GM19025 (cell line): ENCODE measurements at regions not wholly inside any gene's neighbourhood (a gene's known extent, or its start where the extent isn't known, plus 50 kb on each side); places are given as distances from the start of the nearest gene placed in this dataset.
A peak's percentile ranks its signal among the peaks of the same experiment; 100 is the strongest.

Source experiments
- ATAC-seq: cut with Tn5 transposase; IDR thresholded peaks from one replicate; pipeline ENCODE4 v1.9.1; 2021; ENCODE audit warnings: mild to moderate bottlenecking, low read depth, moderate library complexity; ENCODE audit not compliant: unreplicated experiment

- no peak for ATAC-seq
These were observed 639.9 kb downstream of the SPOCK3 start for GRCh38 chr4:166594326-166594946.

GRCh38 chr4:166600264-166600663, 634.0 kb downstream of the SPOCK3 start:
- ATAC-seq = no peak

GRCh38 chr4:166602068-166602467, 632.2 kb downstream of the SPOCK3 start:
- ATAC-seq = no peak

DNA sequence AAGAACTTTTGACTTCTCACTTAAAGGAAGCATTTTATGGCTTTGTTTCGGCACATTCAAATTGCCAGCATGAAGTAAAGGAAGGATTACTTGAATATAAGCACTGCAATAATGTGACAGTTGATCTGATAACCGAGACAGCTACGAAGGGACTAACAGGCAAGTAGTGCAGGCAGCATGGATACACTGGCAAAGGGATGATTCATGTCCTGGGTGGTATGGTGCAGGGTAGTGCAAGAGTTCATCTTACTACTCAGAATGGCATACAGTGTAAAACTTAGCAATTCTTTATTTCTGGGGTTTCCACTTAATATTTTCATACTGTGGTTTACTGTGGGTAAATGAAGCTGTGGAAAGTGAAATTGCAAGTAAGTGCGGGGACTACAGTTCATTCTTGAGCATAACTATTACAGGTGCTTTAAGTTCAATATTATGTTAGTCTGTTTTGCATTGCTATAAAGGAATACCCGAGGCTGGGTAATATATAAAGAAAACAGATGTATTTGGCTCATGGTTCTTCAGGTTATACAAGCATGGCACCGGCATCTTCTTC, 611.8 kb downstream of the SPOCK3 start:
- ATAC-seq = peak; percentile 56

DNA sequence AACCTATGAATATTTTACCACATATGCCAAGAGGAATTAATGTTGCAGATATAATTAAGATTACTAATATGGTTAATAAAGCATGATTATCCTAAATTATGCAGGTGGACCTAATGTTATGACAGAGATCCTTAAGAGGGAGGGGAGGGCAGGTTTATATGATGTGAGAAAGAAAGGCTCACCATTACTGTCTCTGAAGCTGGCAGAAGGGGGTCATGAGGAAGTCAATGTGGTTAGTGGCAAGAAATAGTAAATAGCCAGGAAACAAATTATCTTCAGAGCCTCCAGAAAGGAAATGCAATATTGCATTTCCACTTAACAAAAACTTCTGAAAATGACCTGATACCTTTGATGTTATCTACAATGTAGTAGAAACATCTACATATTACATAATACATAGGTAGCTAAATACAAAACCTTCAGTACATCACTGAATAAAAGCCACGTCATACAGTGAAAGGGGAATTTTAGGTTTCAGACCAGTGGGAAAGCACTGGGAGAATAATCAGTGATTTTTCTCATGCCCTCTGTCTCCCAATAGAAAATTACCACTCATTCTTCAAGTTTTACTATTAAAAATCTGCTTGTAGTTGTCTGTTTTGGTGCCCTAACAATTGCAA, 609.2 kb downstream of the SPOCK3 start:
- ATAC-seq = no peak

- ATAC-seq = no peak
These were observed 605.8 kb downstream of the SPOCK3 start for GRCh38 chr4:166628454-166628853.

DNA sequence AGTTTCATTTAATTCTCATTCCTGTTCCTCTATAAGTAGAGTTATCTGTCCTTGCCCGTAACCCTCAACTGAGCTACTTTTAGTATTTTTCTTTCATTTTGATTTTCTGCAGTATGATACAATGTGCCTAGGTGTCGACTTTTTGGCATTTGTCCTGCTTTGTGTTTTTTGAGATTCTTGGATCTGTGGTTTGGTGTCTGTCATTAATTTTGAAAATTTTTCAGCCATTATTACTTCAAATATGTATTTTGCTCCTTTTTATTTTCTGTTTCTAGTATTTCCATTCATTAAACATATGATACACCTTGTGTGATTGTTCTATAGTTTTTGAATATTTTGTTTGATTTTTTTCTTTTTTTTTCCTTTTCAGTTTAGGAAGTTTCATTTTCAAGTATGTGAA, 598.9 kb downstream of the SPOCK3 start:
- ATAC-seq = no peak

DNA sequence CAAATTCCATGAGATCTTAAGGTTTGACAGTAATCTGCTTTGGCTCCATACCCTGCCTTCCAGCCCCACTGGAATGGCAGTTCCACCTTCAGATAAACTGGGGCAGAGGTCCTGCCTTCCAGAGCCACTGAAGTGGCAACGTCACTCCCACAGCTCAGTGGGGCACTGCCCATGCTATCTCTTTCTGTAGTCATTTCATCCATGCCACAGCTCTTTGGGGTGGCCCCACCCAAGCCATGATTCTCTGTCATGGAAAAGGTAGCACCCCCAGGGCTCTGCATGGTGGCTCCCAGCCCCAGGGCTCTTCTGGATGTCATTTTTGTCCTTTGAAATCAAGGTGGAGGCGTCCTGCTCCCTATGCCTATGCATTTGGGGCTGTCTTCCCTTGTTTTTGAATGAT, 596.5 kb downstream of the SPOCK3 start:
- ATAC-seq = no peak

DNA sequence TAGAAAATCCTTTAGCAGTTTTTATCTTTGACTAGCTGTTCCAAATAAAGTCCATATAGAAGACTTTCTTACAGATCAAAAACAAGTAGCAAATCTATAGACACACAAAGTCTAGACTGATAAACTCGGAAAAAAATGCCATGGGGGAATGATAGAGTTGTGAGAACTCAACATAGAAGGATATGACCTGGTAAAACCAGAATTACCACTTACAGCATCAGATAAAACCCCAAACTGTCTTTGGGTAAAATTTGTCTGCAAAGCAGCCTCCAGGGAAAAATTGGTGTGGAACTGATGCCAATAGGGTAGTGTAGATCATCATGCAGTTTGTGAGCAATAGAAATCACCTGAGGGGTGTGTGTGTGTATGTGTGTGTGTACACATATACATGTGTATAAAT, 579.1 kb downstream of the SPOCK3 start:
- no peak for ATAC-seq

DNA sequence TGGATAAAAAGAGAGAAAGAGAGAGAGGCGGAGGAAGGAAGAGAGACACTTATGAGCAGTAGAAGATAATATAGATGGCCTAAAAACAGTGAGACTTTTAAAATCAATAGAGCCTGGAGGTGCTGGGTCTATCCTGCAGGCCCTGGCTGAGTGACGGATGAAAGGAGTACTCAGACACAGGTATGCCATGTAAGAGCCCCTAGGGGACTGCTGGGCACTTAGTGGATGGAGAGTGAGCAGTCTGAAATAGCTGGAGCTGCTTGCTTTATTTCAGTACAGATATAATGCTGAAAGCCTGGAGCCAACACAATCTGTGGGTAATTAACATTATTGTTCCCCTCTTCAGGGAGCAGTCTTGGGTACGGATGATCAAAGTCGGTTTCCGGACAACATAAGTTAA, 578.6 kb downstream of the SPOCK3 start:
- no peak for ATAC-seq

- no peak for ATAC-seq
These were observed 577.0 kb downstream of the SPOCK3 start for GRCh38 chr4:166657261-166657660.

GRCh38 chr4:166658585-166658984, 575.7 kb downstream of the SPOCK3 start:
- ATAC-seq = no peak

- ATAC-seq = peak; percentile 92
These were observed 571.9 kb downstream of the SPOCK3 start for GRCh38 chr4:166662266-166662843.

DNA sequence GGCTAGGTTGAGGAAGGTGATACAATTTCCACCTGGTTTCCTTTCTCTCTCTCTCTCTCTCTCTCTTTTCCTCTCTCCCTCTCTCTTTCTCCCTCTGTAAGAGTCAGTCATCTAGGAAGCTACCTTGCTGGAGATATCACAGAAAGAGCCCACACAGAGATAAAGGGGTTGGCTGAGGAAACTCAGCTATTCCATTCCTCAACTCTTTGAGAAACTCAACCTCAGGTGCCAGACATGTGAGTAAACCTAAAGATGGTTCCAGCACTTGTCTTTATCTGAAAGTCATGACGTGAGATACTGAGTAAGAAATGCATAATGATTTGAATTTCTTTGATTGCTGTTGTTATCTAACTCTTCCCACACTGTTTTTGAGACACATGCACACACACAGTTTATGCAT, 564.0 kb downstream of the SPOCK3 start:
- ATAC-seq = no peak

- ATAC-seq = no peak
These were observed 560.4 kb downstream of the SPOCK3 start for GRCh38 chr4:166673911-166674310.

- no peak for ATAC-seq
These were observed 558.9 kb downstream of the SPOCK3 start for GRCh38 chr4:166675411-166675810.

DNA sequence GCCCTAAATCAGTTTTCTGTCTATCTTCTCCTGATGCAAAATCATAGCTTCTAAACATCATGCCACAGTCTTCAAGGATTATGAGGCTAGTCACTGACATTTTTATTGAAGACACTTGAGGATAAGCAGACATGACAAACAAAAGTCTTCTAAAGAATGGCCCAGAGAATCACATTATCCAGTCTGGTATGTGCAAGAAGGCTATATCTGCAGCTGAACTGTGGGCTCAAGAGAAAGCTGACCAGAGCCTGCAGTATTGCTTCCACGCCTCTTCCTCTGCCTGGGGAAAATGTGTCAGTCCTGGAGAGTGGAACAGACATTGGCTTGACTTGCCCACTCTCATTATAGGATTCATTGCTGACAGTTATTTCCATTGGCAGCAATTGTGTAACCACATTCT, 553.5 kb downstream of the SPOCK3 start:
- ATAC-seq = no peak

DNA sequence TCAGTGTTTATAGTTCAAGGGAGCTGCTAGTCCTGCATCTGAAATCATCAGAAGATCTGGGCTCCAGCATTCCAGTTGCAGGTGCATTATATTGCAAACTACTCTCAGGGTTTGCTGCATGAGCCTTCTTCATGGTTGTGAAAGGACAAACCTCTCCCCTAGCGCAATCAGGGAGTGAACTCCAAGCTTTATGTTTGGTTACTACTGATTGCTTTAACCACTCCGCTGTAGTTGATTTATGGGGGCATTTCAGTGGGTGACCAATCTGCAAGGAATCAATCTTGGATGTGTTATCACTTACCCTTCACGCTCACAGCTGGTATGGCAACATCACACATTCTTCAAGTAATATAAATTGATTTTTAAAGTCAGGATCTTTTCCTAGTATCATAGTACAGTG, 552.1 kb downstream of the SPOCK3 start:
- no peak for ATAC-seq
